ENCODE measurements at regions not wholly inside any gene's neighbourhood (a gene's known extent, or its start where the extent isn't known, plus 50 kb on each side); places are given as distances from the start of the nearest gene placed in this dataset.

DNA sequence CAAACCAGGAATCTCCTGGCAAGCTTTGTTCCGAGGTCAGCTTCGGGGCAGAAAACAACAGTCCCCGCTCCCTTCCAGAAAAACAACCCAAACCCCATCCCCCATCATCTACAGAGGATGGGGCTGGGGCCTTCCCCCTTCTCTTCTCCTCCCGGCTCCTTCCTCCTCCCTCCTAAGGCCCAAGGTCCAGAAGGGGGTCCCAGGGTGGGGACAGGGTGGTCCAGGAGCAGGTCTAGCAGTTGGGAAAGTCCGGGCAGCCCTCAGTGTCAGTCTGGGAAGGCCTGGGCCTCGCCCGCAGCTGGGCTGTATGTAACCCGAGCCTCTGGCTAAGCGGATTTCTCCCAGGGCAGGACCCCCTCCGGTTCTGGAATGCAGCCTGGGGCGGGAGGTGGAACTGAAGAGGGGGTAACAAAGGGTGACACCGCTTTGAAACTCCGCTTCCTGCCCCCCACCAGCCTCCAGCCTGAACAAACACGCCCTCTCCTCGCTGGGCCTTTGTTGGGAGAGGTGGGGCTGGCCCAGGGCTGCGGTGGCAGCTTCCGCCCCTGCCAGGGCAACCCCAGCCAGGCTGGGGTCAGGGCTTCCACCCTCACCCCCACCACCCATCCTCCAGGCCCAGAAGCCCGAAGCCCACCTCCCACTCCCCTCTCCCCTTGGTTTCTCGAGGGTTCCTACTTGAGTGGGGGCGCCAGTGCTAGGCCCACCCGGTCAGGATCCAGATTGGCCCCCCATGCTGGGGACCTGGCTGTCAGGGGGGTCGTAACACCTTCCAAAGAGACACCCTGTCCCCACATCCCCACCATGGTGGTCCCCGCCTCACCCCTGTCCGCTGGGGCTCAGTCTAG, 63.5 kb downstream of the C9orf50 start:
- no peak overlapping the region for H3K4me3 ChIP-seq
- H3K27me3 ChIP-seq: no peaks in the 10 kb centered on the region
- intact Hi-C loops (cut with DNase I; ENCODE audit: low total_unique reads): no loop called here
- H3K36me3 ChIP-seq: no peaks in the 10 kb centered on the region
- H3K9me3 ChIP-seq: no peaks in the 10 kb centered on the region
- no peak overlapping the region for H3K27ac ChIP-seq
- DNase-seq: no peak
- TF ChIP-seq, protein P1, sequence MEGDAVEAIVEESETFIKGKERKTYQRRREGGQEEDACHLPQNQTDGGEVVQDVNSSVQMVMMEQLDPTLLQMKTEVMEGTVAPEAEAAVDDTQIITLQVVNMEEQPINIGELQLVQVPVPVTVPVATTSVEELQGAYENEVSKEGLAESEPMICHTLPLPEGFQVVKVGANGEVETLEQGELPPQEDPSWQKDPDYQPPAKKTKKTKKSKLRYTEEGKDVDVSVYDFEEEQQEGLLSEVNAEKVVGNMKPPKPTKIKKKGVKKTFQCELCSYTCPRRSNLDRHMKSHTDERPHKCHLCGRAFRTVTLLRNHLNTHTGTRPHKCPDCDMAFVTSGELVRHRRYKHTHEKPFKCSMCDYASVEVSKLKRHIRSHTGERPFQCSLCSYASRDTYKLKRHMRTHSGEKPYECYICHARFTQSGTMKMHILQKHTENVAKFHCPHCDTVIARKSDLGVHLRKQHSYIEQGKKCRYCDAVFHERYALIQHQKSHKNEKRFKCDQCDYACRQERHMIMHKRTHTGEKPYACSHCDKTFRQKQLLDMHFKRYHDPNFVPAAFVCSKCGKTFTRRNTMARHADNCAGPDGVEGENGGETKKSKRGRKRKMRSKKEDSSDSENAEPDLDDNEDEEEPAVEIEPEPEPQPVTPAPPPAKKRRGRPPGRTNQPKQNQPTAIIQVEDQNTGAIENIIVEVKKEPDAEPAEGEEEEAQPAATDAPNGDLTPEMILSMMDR (IDR thresholded peaks at IDR 0.05): no peak
- peaks cover 0 to 12% (median 0%) of the 10 kb centered on the region in 4 donors for H3K4me1 ChIP-seq

DNA sequence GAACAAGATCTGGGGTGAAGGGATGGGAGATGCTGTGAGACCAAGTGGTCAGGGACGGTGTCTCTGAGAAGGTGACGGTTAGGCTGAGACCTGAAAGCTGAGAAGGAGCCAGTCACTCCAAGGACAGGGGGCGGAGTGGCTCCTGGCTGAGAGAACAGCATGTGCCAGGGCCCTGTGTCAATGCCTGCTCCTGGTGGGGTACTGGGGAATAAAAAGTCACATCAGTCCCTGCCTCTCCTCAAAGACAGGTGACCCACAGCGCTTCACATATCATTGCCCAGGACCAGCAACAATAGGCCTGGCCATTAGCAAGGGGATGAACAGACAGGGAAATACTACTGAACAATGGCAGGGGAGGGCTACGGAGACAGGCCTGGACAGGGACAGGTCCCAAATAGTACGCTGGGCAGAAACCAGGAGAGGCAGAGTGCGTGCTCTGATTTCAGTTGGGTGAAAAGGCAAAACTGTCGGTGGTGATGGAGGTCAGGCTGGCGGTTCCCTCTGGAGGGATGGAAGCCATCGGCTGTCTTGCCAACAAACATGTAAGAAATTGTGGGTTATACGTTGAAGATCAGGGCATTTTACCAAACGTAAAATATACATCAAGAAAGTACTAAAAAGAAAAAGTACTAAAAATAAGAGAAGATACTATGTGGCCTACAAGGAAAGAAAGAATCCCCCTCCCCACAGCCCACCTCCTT, 64.3 kb downstream of the C9orf50 start:
- DNase-seq: no peak
- TF ChIP-seq, protein P1 (IDR thresholded peaks at IDR 0.05): no peak
- Histone ChIP-seq H3K27ac (peak overlapping the region in 1 of 2 donors; percentile 8), H3K36me3 (no peaks in the 10 kb centered on the region), H3K4me1 (peaks cover 0 to 12% (median 0%) of the 10 kb centered on the region in 4 donors), H3K27me3 (no peaks in the 10 kb centered on the region), H3K4me3 (no peak overlapping the region), H3K9me3 (no peaks in the 10 kb centered on the region)
- intact Hi-C loops (cut with DNase I; ENCODE audit: low total_unique reads): no loop called here

DNA sequence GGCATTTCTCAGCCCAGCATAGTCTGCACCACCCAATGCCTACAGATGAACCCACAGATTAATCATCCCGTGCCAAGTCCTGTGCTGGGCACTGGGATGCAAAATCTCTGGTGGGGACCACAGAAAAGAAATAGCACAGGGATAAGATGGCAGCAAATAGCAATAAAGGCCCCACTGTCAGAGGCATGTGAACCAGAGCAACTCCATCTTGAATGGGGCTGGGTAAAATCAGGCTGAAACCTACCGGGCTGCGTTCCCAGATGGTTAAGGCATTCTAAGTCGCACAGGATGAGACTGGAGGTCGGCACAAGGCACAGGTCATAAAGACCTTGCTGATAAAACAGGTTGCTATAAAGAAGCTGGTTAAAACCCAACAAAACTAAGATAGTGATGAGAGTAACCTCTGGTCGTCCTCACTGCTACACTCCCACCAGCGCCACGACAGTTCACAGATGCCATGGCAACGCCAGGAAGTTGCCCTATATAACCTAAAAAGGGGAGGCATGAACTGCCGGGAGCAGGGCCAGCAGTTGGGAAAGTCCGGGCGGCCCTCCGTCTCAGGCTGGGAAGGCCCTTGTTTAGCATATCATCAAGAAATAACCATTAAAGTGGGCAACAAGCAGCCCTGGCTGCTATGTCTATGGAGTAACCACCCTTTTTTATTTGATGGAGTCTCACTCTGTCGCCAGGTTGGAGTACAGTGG, 65.2 kb downstream of the C9orf50 start:
- TF ChIP-seq, protein P1 (IDR thresholded peaks at IDR 0.05): no peak
- H3K27ac ChIP-seq: peak overlapping the region; percentile 8 to 39
- DNase-seq: peak in 1 of 2 donors; percentile 82
- intact Hi-C loops (cut with DNase I; ENCODE audit: low total_unique reads): no loop called here
- no peak overlapping the region for H3K4me3 ChIP-seq
- peaks cover 0 to 15% (median 0%) of the 10 kb centered on the region in 4 donors for H3K4me1 ChIP-seq
- H3K36me3 ChIP-seq: no peaks in the 10 kb centered on the region
- no peaks in the 10 kb centered on the region for H3K27me3 ChIP-seq
- no peaks in the 10 kb centered on the region for H3K9me3 ChIP-seq

DNA sequence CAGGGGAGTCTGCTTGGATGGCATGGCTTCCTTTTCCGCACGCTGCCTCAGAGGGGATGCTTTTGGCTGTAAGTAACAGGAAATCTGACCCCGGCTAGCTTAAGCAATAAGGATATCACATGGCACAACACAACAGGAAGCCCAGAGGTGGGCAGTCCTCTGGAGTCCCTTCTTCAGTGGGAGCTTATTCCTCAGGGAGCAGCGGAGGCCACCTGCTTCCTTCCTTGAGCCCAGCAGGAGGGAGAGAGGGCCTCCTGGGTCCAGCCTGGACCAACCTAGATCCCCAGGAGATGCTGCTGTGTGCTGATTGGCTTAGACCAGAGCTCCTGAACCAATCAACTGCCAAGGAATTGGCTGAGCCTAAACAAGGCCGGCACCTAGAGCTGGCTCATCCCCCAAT, 66.3 kb downstream of the C9orf50 start:
- intact Hi-C loops (cut with DNase I; ENCODE audit: low total_unique reads): no loop called here

DNA sequence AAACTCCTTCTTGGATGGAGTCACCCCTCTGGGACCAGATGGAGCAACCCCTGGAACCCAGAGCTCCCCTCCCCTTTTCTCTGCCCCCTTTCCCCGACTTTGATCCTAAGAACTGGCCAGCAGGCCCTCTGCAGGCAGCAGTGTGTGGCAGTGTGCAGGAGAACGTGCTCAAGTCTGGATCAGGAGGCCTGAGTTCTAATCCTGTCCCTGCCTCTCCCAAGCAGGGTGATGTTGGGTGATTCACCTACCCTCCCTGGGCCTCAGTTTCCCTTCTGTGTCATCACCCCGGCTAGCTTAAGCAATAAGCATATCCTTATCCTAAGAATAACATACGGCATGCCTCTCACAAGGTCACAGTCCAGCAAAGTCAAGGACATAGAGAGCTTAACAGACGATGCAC, 67.6 kb downstream of the C9orf50 start:
- DNase-seq: no peak
- intact Hi-C loops (cut with DNase I; ENCODE audit: low total_unique reads): no loop called here
- no peak overlapping the region for H3K27ac ChIP-seq
- H3K4me3 ChIP-seq: no peak overlapping the region
- no peaks in the 10 kb centered on the region for H3K9me3 ChIP-seq
- TF ChIP-seq, protein P1 (IDR thresholded peaks at IDR 0.05): no peak
- no peaks in the 10 kb centered on the region for H3K27me3 ChIP-seq
- H3K4me1 ChIP-seq: peaks cover 0 to 39% (median 21%) of the 10 kb centered on the region in 4 donors
- H3K36me3 ChIP-seq: no peaks in the 10 kb centered on the region

More for the DNA sequence above, 66.3 kb downstream of the C9orf50 start:
- H3K27me3 ChIP-seq: no peaks in the 10 kb centered on the region
- TF ChIP-seq, protein P1 (IDR thresholded peaks at IDR 0.05): no peak
- H3K4me1 ChIP-seq: peaks cover 0 to 25% (median 7%) of the 10 kb centered on the region in 4 donors
- no peak overlapping the region for H3K4me3 ChIP-seq
- DNase-seq: no peak
- no peaks in the 10 kb centered on the region for H3K36me3 ChIP-seq
- H3K27ac ChIP-seq: no peak overlapping the region
- H3K9me3 ChIP-seq: no peaks in the 10 kb centered on the region

All from tibial artery (tissue), 4 donors.